ENCODE measurements at regions not wholly inside any gene's neighbourhood (a gene's known extent, or its start where the extent isn't known, plus 50 kb on each side); places are given as distances from the start of the nearest gene placed in this dataset.

- no peaks in the 10 kb centered on the region for H3K27me3 ChIP-seq (replicated peaks; ENCODE audit: control insufficient read depth, insufficient read depth, low read length)
- no peaks in the 10 kb centered on the region for H3K4me1 ChIP-seq
- Mint-ChIP-seq H3K27me3 (ENCODE audit: insufficient read depth, unreplicated experiment) (no peaks in the 10 kb centered on the region), H3K9me3 (ENCODE audit: unreplicated experiment) (no peaks in the 10 kb centered on the region), H3K27ac (ENCODE audit: unreplicated experiment) (no peak overlapping the region), H3K36me3 (ENCODE audit: insufficient read depth, unreplicated experiment) (peaks cover 4% of the 10 kb centered on the region), H3K4me1 (ENCODE audit: low read depth, unreplicated experiment) (no peaks in the 10 kb centered on the region), H3K4me3 (ENCODE audit: unreplicated experiment) (no peak overlapping the region)
- H3K9me3 ChIP-seq, result no peaks in the 10 kb centered on the region
- H3K36me3 ChIP-seq (ENCODE audit: control insufficient read depth, insufficient read depth, low read length), result no peaks in the 10 kb centered on the region
- CTCF ChIA-PET, result no interaction called here
- no peak overlapping the region for H3K4me3 ChIP-seq (ENCODE audit: low read depth, low read length)
- TF ChIP-seq CTCF (IDR thresholded peaks at IDR 0.05; ENCODE audit: insufficient read depth in 1 of 2, low read depth in 1 of 2, low read length in 1 of 2, severe bottlenecking in 1 of 2, unreplicated experiment in 1 of 2), result no peak
- intact Hi-C loops (cut with micrococcal nuclease; ENCODE audit: unreplicated experiment), result no loop called here
- BruUV-seq (replicated peaks), result no TSS peak
- DNase-seq, result no peak
- POLR2A ChIA-PET, result no interaction called here
These were observed 100.0 kb upstream of the SLC44A3 start for GRCh38 chr1:94719926-94720793.

GRCh38 chr1:94716965-94717364 lies 103.2 kb upstream of the SLC44A3 start:
- TF ChIP-seq CTCF (IDR thresholded peaks at IDR 0.05; ENCODE audit: insufficient read depth in 1 of 2, low read depth in 1 of 2, low read length in 1 of 2, severe bottlenecking in 1 of 2, unreplicated experiment in 1 of 2), result no peak
- Mint-ChIP-seq H3K27me3 (ENCODE audit: insufficient read depth, unreplicated experiment) (no peaks in the 10 kb centered on the region), H3K9me3 (ENCODE audit: unreplicated experiment) (no peaks in the 10 kb centered on the region), H3K27ac (ENCODE audit: unreplicated experiment) (no peak overlapping the region), H3K4me3 (ENCODE audit: unreplicated experiment) (no peak overlapping the region), H3K4me1 (ENCODE audit: low read depth, unreplicated experiment) (no peaks in the 10 kb centered on the region), H3K36me3 (ENCODE audit: insufficient read depth, unreplicated experiment) (peaks cover 4% of the 10 kb centered on the region)
- CTCF ChIA-PET, result interaction anchor here (0.6 kb wide), 1 partner anchor 19 kb away, joined by 3 read pairs; no protein-coding TSS in a partner anchor
- POLR2A ChIA-PET, result no interaction called here
- Histone ChIP-seq H3K4me3 (ENCODE audit: low read depth, low read length) (no peak overlapping the region), H3K36me3 (ENCODE audit: control insufficient read depth, insufficient read depth, low read length) (no peaks in the 10 kb centered on the region), H3K27me3 (replicated peaks; ENCODE audit: control insufficient read depth, insufficient read depth, low read length) (no peaks in the 10 kb centered on the region), H3K4me1 (peaks cover 5% of the 10 kb centered on the region; the same call in 1 of the 2 replicates), H3K9me3 (no peaks in the 10 kb centered on the region)
- intact Hi-C loops (cut with micrococcal nuclease; ENCODE audit: unreplicated experiment), result no loop called here
- BruUV-seq (replicated peaks), result no TSS peak
- DNase-seq, result no peak

GRCh38 chr1:94715321-94715720 lies 104.8 kb upstream of the SLC44A3 start:
- intact Hi-C loops (cut with micrococcal nuclease; ENCODE audit: unreplicated experiment), result no loop called here
- Histone ChIP-seq H3K4me1 (peaks cover 5% of the 10 kb centered on the region; the same call in 1 of the 2 replicates), H3K36me3 (ENCODE audit: control insufficient read depth, insufficient read depth, low read length) (no peaks in the 10 kb centered on the region), H3K9me3 (no peaks in the 10 kb centered on the region), H3K27me3 (replicated peaks; ENCODE audit: control insufficient read depth, insufficient read depth, low read length) (no peaks in the 10 kb centered on the region), H3K4me3 (ENCODE audit: low read depth, low read length) (no peak overlapping the region)
- Mint-ChIP-seq H3K36me3 (ENCODE audit: insufficient read depth, unreplicated experiment) (peaks cover 4% of the 10 kb centered on the region), H3K27me3 (ENCODE audit: insufficient read depth, unreplicated experiment) (no peaks in the 10 kb centered on the region), H3K27ac (ENCODE audit: unreplicated experiment) (no peak overlapping the region), H3K4me3 (ENCODE audit: unreplicated experiment) (no peak overlapping the region), H3K9me3 (ENCODE audit: unreplicated experiment) (no peaks in the 10 kb centered on the region), H3K4me1 (ENCODE audit: low read depth, unreplicated experiment) (no peaks in the 10 kb centered on the region)
- CTCF ChIA-PET, result no interaction called here
- DNase-seq, result no peak
- no TSS peak for BruUV-seq (replicated peaks)
- POLR2A ChIA-PET, result no interaction called here
- no peak for TF ChIP-seq CTCF (IDR thresholded peaks at IDR 0.05; ENCODE audit: insufficient read depth in 1 of 2, low read depth in 1 of 2, low read length in 1 of 2, severe bottlenecking in 1 of 2, unreplicated experiment in 1 of 2)
